ENCODE measurements at regions not wholly inside any gene's neighbourhood (a gene's known extent, or its start where the extent isn't known, plus 50 kb on each side); places are given as distances from the start of the nearest gene placed in this dataset.

DNA sequence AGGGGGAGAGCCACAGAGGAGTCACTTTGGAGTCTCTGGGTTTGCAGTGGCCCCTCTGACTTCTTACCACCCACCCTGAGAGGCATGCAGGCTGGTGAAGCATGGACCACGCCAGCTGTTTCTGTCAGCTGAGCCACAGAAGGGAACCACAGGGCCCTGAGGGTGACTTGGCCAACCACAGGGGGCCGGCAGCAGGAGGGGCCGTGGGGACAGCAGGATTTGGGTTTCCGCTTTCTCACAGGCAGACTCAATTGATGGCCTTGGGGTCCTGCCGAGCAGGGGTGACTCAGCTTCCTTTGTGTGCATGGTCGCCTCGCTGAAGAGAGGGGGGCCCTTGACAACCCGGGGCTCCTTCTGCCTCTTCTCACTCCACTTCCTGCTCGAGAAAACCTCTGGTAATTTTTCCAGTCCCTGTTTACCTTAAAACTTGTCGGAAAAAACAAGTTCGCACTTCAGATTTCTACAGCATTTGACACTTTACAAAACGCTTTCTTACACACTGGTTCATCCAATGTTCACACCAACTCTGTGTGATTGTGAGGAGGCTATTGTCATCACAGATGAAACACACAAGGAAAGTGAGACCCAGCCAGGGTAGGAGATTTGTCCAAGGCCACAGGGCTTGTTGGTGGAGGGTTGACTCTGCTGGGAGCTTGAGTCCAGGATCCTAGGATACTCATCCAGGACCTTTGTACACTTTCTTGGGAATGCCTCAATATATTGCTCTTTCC, 311.2 kb downstream of the LPIN1 start:
- TF ChIP-seq EZH2phosphoT487 (IDR thresholded peaks at IDR 0.05; ENCODE audit: borderline replicate concordance) (no peak), ZNF274 (IDR thresholded peaks at IDR 0.05; ENCODE audit: low read depth, low read length) (no peak), CEBPB (IDR thresholded peaks at IDR 0.05; ENCODE audit: low read depth) (no peak), ELF1 (IDR thresholded peaks at IDR 0.05; ENCODE audit: borderline replicate concordance, low read depth) (no peak), FOSL1 (IDR thresholded peaks at IDR 0.05; ENCODE audit: low read depth) (no peak), CBX3 (IDR thresholded peaks at IDR 0.05; ENCODE audit: low read depth) (no peak), SP1 (IDR thresholded peaks at IDR 0.05; ENCODE audit: low read depth) (no peak), POLR2A (IDR thresholded peaks at IDR 0.05; ENCODE audit: borderline replicate concordance, extremely low read depth, insufficient read depth, insufficient read length) (no peak), SIN3A (IDR thresholded peaks at IDR 0.05; ENCODE audit: low read depth) (no peak)
- TF ChIP-seq, protein P1, sequence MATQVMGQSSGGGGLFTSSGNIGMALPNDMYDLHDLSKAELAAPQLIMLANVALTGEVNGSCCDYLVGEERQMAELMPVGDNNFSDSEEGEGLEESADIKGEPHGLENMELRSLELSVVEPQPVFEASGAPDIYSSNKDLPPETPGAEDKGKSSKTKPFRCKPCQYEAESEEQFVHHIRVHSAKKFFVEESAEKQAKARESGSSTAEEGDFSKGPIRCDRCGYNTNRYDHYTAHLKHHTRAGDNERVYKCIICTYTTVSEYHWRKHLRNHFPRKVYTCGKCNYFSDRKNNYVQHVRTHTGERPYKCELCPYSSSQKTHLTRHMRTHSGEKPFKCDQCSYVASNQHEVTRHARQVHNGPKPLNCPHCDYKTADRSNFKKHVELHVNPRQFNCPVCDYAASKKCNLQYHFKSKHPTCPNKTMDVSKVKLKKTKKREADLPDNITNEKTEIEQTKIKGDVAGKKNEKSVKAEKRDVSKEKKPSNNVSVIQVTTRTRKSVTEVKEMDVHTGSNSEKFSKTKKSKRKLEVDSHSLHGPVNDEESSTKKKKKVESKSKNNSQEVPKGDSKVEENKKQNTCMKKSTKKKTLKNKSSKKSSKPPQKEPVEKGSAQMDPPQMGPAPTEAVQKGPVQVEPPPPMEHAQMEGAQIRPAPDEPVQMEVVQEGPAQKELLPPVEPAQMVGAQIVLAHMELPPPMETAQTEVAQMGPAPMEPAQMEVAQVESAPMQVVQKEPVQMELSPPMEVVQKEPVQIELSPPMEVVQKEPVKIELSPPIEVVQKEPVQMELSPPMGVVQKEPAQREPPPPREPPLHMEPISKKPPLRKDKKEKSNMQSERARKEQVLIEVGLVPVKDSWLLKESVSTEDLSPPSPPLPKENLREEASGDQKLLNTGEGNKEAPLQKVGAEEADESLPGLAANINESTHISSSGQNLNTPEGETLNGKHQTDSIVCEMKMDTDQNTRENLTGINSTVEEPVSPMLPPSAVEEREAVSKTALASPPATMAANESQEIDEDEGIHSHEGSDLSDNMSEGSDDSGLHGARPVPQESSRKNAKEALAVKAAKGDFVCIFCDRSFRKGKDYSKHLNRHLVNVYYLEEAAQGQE (IDR thresholded peaks at IDR 0.05; ENCODE audit: low read depth), result no peak
- TF ChIP-seq, protein P2, sequence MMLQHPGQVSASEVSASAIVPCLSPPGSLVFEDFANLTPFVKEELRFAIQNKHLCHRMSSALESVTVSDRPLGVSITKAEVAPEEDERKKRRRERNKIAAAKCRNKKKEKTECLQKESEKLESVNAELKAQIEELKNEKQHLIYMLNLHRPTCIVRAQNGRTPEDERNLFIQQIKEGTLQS (IDR thresholded peaks at IDR 0.05), result no peak
- no TSS peak for BruUV-seq (replicated peaks)
- intact Hi-C loops (cut with micrococcal nuclease), result no loop called here
- DNase-seq (ENCODE audit: low read depth, low spot score), result no peak
- no peak overlapping the region for H2AFZ ChIP-seq (ENCODE audit: low read depth, low read length, poor library complexity, severe bottlenecking)
- H3K9ac ChIP-seq (ENCODE audit: low read length), result no peak overlapping the region
- ChIA-PET POLR2A (no interaction called here), CTCF (no interaction called here), RAD21 (ENCODE audit: low non-redundant PET in 1 of 2, low total read pairs in 2 of 2, uncharacterized antibody in 2 of 2, unreplicated experiment in 2 of 2) (no interaction called here)
- no peak overlapping the region for H3K4me3 ChIP-seq (replicated peaks in 1 of 2; ENCODE audit: low read depth in 1 of 2, low read length in 2 of 2)
- no peak overlapping the region for H3K4me2 ChIP-seq (ENCODE audit: low read length)
- H3K27me3 ChIP-seq (ENCODE audit: insufficient read depth, low read length), result peaks cover 14% of the 10 kb centered on the region; the same call in 1 of the 2 replicates
- no peaks in the 10 kb centered on the region for H3K79me2 ChIP-seq (ENCODE audit: insufficient read depth, low read length)
- no peak for ATAC-seq
- H3K9me3 ChIP-seq (ENCODE audit: control insufficient read depth in 1 of 2, insufficient read depth in 1 of 2, low read depth in 1 of 2, low read length in 2 of 2), result no peaks in the 10 kb centered on the region
- H3K9me2 ChIP-seq (ENCODE audit: insufficient read depth), result no peaks in the 10 kb centered on the region
- no peaks in the 10 kb centered on the region for H4K20me1 ChIP-seq (ENCODE audit: insufficient read depth)
- no peak overlapping the region for H3K27ac ChIP-seq (ENCODE audit: low read depth, low read length)
- H3K4me1 ChIP-seq (ENCODE audit: control insufficient read depth in 1 of 2, insufficient read depth in 2 of 2, low read length in 2 of 2), result no peaks in the 10 kb centered on the region
- H3K36me3 ChIP-seq (ENCODE audit: control insufficient read depth in 1 of 2, insufficient read depth in 2 of 2, low read length in 2 of 2), result no peaks in the 10 kb centered on the region
